ENCODE measurements at regions not wholly inside any gene's neighbourhood (a gene's known extent, or its start where the extent isn't known, plus 50 kb on each side); places are given as distances from the start of the nearest gene placed in this dataset.
A peak's percentile ranks its signal among the peaks of the same experiment; 100 is the strongest.

GRCh38 chr2:204261846-204262245 is 283.4 kb upstream of the PARD3B start:
- H3K9me3 Mint-ChIP-seq (ENCODE audit: unreplicated experiment) = peaks cover 5% of the 10 kb centered on the region
- peaks cover 11% of the 10 kb centered on the region for H3K27me3 Mint-ChIP-seq (ENCODE audit: unreplicated experiment)
- H3K27ac Mint-ChIP-seq (ENCODE audit: unreplicated experiment) = no peak overlapping the region
- peaks cover 53% of the 10 kb centered on the region for H3K4me1 Mint-ChIP-seq (ENCODE audit: low read depth, unreplicated experiment)
- no peaks in the 10 kb centered on the region for H3K36me3 Mint-ChIP-seq (ENCODE audit: unreplicated experiment)
- no peak for TF ChIP-seq CTCF (IDR thresholded peaks at IDR 0.05; ENCODE audit: partially characterized antibody, unreplicated experiment)
- DNase-seq = no peak
- H3K4me3 Mint-ChIP-seq (ENCODE audit: unreplicated experiment) = no peak overlapping the region

GRCh38 chr2:204264085-204264553 is 281.2 kb upstream of the PARD3B start:
- no peak for TF ChIP-seq CTCF (IDR thresholded peaks at IDR 0.05; ENCODE audit: partially characterized antibody, unreplicated experiment)
- H3K9me3 Mint-ChIP-seq (ENCODE audit: unreplicated experiment) = peaks cover 5% of the 10 kb centered on the region
- H3K36me3 Mint-ChIP-seq (ENCODE audit: unreplicated experiment) = no peaks in the 10 kb centered on the region
- no peak for DNase-seq
- peaks cover 10% of the 10 kb centered on the region for H3K27me3 Mint-ChIP-seq (ENCODE audit: unreplicated experiment)
- H3K4me3 Mint-ChIP-seq (ENCODE audit: unreplicated experiment) = no peak overlapping the region
- H3K4me1 Mint-ChIP-seq (ENCODE audit: low read depth, unreplicated experiment) = peaks cover 49% of the 10 kb centered on the region
- no peak overlapping the region for H3K27ac Mint-ChIP-seq (ENCODE audit: unreplicated experiment)

GRCh38 chr2:204264621-204265140 is 280.6 kb upstream of the PARD3B start:
- DNase-seq = no peak
- H3K27me3 Mint-ChIP-seq (ENCODE audit: unreplicated experiment) = peaks cover 10% of the 10 kb centered on the region
- no peaks in the 10 kb centered on the region for H3K36me3 Mint-ChIP-seq (ENCODE audit: unreplicated experiment)
- peaks cover 5% of the 10 kb centered on the region for H3K9me3 Mint-ChIP-seq (ENCODE audit: unreplicated experiment)
- no peak for TF ChIP-seq CTCF (IDR thresholded peaks at IDR 0.05; ENCODE audit: partially characterized antibody, unreplicated experiment)
- peak overlapping the region; percentile 56 for H3K27ac Mint-ChIP-seq (ENCODE audit: unreplicated experiment)
- H3K4me3 Mint-ChIP-seq (ENCODE audit: unreplicated experiment) = no peak overlapping the region
- peaks cover 45% of the 10 kb centered on the region for H3K4me1 Mint-ChIP-seq (ENCODE audit: low read depth, unreplicated experiment)

GRCh38 chr2:204265681-204266181 is 279.5 kb upstream of the PARD3B start:
- peaks cover 5% of the 10 kb centered on the region for H3K9me3 Mint-ChIP-seq (ENCODE audit: unreplicated experiment)
- peaks cover 6% of the 10 kb centered on the region for H3K36me3 Mint-ChIP-seq (ENCODE audit: unreplicated experiment)

More at GRCh38 chr2:204265681-204266181, 279.5 kb upstream of the PARD3B start:
- no peak for TF ChIP-seq CTCF (IDR thresholded peaks at IDR 0.05; ENCODE audit: partially characterized antibody, unreplicated experiment)
- peaks cover 35% of the 10 kb centered on the region for H3K4me1 Mint-ChIP-seq (ENCODE audit: low read depth, unreplicated experiment)
- H3K27ac Mint-ChIP-seq (ENCODE audit: unreplicated experiment) = no peak overlapping the region
- peaks cover 7% of the 10 kb centered on the region for H3K27me3 Mint-ChIP-seq (ENCODE audit: unreplicated experiment)
- no peak overlapping the region for H3K4me3 Mint-ChIP-seq (ENCODE audit: unreplicated experiment)
- no peak for DNase-seq
